NCI-H1105 (cell line): ENCODE measurements at regions not wholly inside any gene's neighbourhood (a gene's known extent, or its start where the extent isn't known, plus 50 kb on each side); places are given as distances from the start of the nearest gene placed in this dataset.

Source experiments
- DNase-seq: peaks from one replicate; lab custom pipeline; 2025; lab: John Stamatoyannopoulos, UW

GRCh38 chr4:108272561-108272960, 103.8 kb upstream of the LEF1 start:
- DNase-seq, result no peak

DNA sequence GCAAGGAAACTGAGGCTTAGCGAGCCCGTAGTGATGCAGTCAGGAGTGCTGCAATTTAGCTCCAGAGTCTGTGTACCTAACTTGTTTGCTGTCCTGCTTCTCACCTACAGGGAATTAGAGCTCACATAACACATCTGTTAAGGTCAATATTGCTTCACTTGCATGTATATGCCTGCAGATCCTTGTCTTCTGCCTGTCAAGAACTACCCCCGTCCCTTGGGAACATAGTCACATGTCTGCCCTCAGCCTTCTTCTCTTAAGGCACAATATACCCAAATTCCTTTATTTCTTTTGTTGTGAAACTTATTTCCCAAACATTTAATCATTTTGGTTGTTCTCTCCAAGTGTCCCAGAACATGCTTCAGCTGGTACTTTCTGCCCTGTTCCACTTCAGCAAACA, 103.3 kb upstream of the LEF1 start:
- DNase-seq, result no peak

- no peak for DNase-seq
Observed at GRCh38 chr4:108270466-108271450, 102.0 kb upstream of the LEF1 start.

- DNase-seq, result no peak
Observed at GRCh38 chr4:108264693-108265092, 96.0 kb upstream of the LEF1 start.

- no peak for DNase-seq
Observed at GRCh38 chr4:108263057-108263456, 94.3 kb upstream of the LEF1 start.

DNA sequence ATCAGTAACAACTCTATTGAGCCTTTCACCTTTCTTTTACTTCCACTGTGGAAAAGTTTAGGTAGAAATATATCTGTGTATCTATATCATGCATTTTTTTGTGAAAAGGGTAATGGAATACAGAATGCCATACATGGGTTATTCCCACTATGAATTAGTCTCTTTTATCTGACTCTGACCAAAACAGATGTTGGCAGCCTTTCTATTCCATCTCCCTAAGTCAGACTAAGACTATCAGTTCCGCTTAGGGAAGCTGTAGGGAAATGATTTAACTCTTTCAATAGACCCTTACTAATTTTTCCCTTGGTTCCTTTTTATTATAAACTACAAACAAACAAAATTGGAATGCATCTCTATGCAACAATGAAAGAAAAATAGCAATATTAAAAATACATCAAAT, 92.3 kb upstream of the LEF1 start:
- no peak for DNase-seq

DNA sequence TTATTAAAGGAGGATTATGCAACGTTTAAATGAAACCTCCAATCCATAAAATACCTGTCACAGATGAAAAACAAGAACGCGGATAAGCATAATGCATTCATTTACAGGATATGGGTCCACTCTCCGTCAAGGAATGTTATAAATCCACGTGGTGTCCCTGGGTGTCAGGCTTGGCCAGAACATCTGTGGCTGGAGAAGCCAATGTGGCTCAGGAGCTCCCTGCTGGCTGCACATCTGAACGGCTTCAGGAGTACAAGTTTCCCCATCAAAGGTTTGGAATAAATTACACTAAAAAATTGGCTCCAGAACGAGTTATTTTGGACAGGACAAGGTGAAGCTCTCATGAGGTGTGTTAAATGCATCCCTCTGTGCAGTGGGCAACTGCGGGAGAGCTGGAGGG, 87.8 kb upstream of the LEF1 start:
- DNase-seq, result no peak

DNA sequence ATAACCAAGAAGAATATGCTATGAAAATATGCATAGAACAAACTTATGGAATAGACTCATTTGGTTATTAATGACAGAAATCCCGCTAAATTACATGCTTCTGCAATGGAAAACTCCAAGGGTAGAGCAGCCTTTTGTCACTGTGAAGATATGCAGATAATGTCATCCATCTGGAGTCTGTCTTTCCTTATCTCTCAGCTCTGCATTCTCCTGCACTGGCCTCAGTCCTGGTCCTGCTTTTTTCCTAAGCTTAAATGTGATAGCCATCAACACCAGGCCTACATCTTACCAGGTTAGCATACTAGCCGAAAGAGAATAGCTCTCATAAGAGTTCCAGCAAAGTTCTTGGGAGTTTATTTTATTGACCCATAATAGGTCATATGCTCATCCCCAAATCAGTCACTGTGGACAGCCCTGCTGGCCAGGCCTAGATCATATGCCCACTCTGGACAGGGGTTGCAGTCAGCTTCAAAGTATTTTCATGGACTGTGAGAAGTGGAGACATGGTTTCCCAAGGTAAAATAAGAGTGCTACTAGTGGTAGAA, 86.5 kb upstream of the LEF1 start:
- DNase-seq, result no peak

DNA sequence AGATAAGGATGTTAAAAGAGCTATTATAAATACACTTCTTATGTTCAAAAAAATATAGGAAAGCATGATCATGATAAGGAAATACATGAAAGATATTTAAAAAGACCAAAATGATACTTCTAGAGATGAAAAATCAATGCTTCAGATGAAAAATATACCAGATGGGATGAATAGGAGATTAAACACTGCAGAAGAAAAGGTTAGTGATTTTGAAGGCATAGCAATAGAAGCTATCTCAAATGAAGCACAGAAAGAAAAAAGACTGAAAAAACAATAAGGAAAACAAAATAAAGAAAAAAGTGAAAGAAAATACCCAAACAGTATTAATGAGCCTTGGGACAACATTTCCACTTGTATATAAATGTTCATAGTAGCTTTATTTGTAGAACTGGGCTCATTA, 80.7 kb upstream of the LEF1 start:
- no peak for DNase-seq

DNA sequence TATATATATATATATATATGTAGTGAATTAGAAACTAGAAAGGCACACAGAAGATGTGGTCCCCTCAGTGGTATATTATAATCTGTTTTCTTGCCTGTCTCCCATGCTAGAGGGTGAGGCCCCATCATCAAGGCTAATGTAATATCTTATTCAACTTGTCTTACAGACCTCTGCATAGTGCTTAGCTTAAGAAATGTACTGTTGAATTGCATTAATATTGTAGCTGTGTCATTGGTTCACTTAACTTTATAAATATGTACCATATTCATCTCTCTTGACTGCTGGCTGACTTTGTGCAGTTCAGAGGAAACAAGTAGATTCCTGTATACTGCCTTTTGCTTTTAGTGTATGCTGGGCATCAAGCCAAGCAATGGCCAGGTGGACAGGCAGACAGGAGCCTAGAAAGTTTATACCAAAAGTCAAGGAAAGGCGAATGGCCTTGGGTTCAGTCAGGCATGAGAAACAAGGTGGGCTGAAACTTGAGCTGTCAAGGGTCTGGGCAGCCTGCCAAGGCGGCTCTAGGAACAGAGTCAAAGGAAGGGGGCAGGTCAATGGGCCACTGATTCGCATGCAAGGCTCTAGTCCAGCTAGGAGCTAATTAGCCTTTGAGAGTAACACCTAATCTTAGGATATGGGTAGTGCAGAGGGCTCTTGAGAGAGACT, 78.8 kb upstream of the LEF1 start:
- DNase-seq, result peak; percentile 88

- no peak for DNase-seq
Observed at GRCh38 chr4:108244606-108245005, 75.9 kb upstream of the LEF1 start.

DNA sequence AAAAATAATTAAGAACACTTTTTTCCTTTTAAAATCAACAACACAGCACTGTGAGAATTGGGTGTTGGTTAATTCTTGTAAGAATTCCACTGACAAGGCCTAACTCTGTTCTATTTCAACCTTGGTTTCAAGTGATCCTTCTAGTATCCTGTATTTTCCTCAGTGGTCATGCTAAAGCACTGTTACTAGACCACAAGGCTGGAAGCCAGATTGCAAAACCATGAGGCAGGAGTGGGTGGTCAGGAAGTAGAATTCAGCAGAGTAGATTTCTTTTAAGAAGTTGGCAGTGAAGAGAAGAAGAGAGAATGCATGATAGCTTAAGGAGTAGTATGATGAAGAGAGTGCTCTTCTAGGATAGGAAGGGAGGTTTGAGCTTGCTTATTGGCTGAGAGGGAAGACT, 71.6 kb upstream of the LEF1 start:
- DNase-seq, result no peak

DNA sequence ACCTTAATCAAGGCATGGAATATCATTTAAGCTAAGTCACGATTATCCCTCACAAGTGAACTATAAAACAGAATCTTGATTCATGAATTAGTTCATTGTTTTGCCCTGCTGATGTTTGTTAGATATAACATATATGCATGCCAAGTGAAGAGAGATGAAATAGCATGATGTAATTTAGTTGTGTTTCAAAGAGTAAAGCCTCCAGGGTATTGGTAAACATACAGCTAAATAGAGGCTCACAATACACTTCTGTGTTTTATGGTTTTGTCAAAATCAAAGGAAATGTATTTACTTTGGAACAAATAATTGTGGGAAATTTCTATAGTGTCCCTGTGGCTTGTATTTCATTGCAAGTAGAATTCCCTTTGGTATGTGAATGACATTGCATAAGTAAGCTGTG, 69.0 kb upstream of the LEF1 start:
- no peak for DNase-seq

- DNase-seq, result no peak
Observed at GRCh38 chr4:108236264-108236663, 67.5 kb upstream of the LEF1 start.

- DNase-seq, result no peak
Observed at GRCh38 chr4:108227923-108228322, 59.2 kb upstream of the LEF1 start.

GRCh38 chr4:108224611-108225053, 55.9 kb upstream of the LEF1 start:
- no peak for DNase-seq

DNA sequence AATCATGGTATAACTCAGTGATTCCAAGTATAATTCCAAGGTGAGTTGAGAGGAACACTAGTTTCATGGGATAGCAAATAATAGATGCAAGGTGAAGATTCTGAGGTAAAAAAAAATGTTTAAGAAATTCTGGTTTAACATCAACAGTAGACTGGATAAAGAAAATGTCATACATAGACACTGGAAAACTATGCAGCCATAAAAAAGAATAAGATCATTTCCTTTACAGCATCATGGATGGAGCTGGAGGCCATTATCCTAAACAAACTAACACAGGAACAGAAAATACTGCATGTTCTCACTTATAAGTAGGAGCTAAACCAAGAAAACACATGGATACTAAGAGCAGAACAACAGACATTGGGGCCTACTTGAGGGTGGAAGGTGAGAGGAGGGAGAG, 54.6 kb upstream of the LEF1 start:
- no peak for DNase-seq

DNA sequence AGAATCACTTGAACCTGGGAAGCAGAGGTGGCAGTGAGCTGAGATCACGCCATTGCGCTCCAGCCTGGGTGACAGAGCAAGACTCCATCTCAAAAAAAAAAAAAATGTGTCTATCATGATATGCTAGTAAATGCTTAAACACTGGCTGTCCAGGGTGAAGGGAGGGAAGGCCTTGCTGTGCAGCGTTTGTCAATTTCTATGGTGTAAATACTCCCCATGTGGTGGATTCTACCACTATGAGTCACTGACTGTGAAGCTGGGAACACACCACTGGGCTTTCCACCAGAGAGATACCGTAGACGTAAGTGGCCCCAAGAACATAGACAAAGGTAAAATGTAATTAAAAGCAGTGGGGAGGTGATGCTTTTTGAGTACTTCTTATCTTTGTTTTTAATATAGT, 51.3 kb upstream of the LEF1 start:
- no peak for DNase-seq
